Endothelial cell of umbilical vein (primary cell): ENCODE measurements at regions not wholly inside any gene's neighbourhood (a gene's known extent, or its start where the extent isn't known, plus 50 kb on each side); places are given as distances from the start of the nearest gene placed in this dataset.

Experiments used
- EZH2 ChIP-seq: IDR thresholded peaks from 2 replicates; pipeline ENCODE4 v1.6.1; 2012; ENCODE audit warnings: borderline replicate concordance, low read depth, mild to moderate bottlenecking, moderate library complexity, low read length, inconsistent platforms; ENCODE audit not compliant: severe bottlenecking
- FOS ChIP-seq: IDR thresholded peaks from 2 replicates; pipeline ENCODE4 v1.6.1; 2011; ENCODE audit warnings: mild to moderate bottlenecking, low read length, moderate library complexity, borderline replicate concordance; ENCODE audit not compliant: insufficient read depth
- GATA2 ChIP-seq: IDR thresholded peaks from 2 replicates; pipeline ENCODE4 v1.7.0; 2011; ENCODE audit warnings: low read depth, mild to moderate bottlenecking, moderate library complexity, mixed read lengths, low read length; ENCODE audit not compliant: insufficient read length, insufficient read depth
- JUN ChIP-seq: IDR thresholded peaks from 2 replicates; pipeline ENCODE4 v1.6.1; 2011; ENCODE audit warnings: borderline replicate concordance, low read depth; ENCODE audit not compliant: insufficient read length, insufficient read depth
- MAX ChIP-seq: IDR thresholded peaks from 2 replicates; pipeline ENCODE4 v1.6.1; 2011; ENCODE audit not compliant: insufficient read depth, insufficient read length
- MYC ChIP-seq: IDR thresholded peaks from one replicate; pipeline ENCODE4 v1.6.1; 2011; ENCODE audit warnings: mild to moderate bottlenecking, low read depth, low read length
- POLR2A ChIP-seq: IDR thresholded peaks from 2 replicates; pipeline ENCODE4 v1.6.1; 2012; ENCODE audit warnings: low read depth, mild to moderate bottlenecking, control low read depth, low read length
- POLR2AphosphoS5 ChIP-seq: IDR thresholded peaks from 2 replicates; pipeline ENCODE4 v1.6.1; 2012; ENCODE audit warnings: low read depth, mild to moderate bottlenecking, control low read depth, low read length, moderate library complexity; ENCODE audit not compliant: insufficient read depth
- TF ChIP-seq, protein P1 (sequence below), 2 donors: IDR thresholded peaks; 1 replicate in 1 of 2; 2 replicates in 1 of 2; pipeline ENCODE4 v1.5.1; 2011; ENCODE audit warnings: low read length in 2 of 2, mild to moderate bottlenecking in 2 of 2, moderate library complexity in 2 of 2, control low read depth in 1 of 2, inconsistent platforms in 1 of 2, low read depth in 1 of 2; ENCODE audit not compliant: insufficient read depth in 1 of 2; ENCODE audit errors: extremely low read depth in 1 of 2

- TF ChIP-seq, protein P1, sequence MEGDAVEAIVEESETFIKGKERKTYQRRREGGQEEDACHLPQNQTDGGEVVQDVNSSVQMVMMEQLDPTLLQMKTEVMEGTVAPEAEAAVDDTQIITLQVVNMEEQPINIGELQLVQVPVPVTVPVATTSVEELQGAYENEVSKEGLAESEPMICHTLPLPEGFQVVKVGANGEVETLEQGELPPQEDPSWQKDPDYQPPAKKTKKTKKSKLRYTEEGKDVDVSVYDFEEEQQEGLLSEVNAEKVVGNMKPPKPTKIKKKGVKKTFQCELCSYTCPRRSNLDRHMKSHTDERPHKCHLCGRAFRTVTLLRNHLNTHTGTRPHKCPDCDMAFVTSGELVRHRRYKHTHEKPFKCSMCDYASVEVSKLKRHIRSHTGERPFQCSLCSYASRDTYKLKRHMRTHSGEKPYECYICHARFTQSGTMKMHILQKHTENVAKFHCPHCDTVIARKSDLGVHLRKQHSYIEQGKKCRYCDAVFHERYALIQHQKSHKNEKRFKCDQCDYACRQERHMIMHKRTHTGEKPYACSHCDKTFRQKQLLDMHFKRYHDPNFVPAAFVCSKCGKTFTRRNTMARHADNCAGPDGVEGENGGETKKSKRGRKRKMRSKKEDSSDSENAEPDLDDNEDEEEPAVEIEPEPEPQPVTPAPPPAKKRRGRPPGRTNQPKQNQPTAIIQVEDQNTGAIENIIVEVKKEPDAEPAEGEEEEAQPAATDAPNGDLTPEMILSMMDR (IDR thresholded peaks at IDR 0.05; ENCODE audit: extremely low read depth in 1 of 2, insufficient read depth in 1 of 2, low read depth in 1 of 2, low read length in 2 of 2) = no peak
- TF ChIP-seq POLR2AphosphoS5 = no peak
- no peak for TF ChIP-seq POLR2A
- no peak for TF ChIP-seq MAX
- TF ChIP-seq EZH2 = no peak
- no peak for TF ChIP-seq JUN
- no peak for TF ChIP-seq MYC
- TF ChIP-seq GATA2 = no peak
- TF ChIP-seq FOS = no peak
These were observed 535.4 kb downstream of the EPM2A start for GRCh38 chr6:145199961-145200360.
